HCT116 (cell line): ENCODE measurements at regions not wholly inside any gene's neighbourhood (a gene's known extent, or its start where the extent isn't known, plus 50 kb on each side); places are given as distances from the start of the nearest gene placed in this dataset.

ENCODE experiments used
- CEBPB ChIP-seq: IDR thresholded peaks from 2 replicates; pipeline ENCODE4 v1.6.1; 2012; ENCODE audit warnings: low read depth
- EZH2 ChIP-seq: fragments of 200-600 bp; sonication (generic); IDR thresholded peaks from 2 replicates; pipeline ENCODE4 v1.6.1; 2017; ENCODE audit warnings: antibody characterized with exemption, mixed run types
- FOSL1 ChIP-seq: IDR thresholded peaks from 2 replicates; pipeline ENCODE4 v1.6.1; 2012; ENCODE audit warnings: low read depth
- JUND ChIP-seq: IDR thresholded peaks from 2 replicates; pipeline ENCODE4 v1.6.1; 2012
- POLR2A ChIP-seq: IDR thresholded peaks from 2 replicates; pipeline ENCODE4 v1.7.0; 2011; ENCODE audit warnings: borderline replicate concordance; ENCODE audit not compliant: insufficient read depth, insufficient read length; ENCODE audit errors: extremely low read depth
- POLR2AphosphoS5 ChIP-seq: IDR thresholded peaks from 2 replicates; pipeline ENCODE4 v1.6.1; 2011; ENCODE audit warnings: mild to moderate bottlenecking, low read depth, low read length, moderate library complexity
- RAD21 ChIP-seq: IDR thresholded peaks from 2 replicates; pipeline ENCODE4 v1.6.1; 2012; ENCODE audit warnings: low read depth, mild to moderate bottlenecking
- YY1 ChIP-seq: IDR thresholded peaks from 2 replicates; pipeline ENCODE4 v1.6.1; 2011; ENCODE audit warnings: low read length, low read depth, moderate library complexity, mild to moderate bottlenecking; ENCODE audit not compliant: insufficient replicate concordance; ENCODE audit errors: extremely low read depth
- TF ChIP-seq, protein P1 (sequence below), 3 experiments: fragments of 200-600 bp in 1 of 3; sonication (generic) in 1 of 3; IDR thresholded peaks in 2 of 3; conservative IDR thresholded peaks in 1 of 3; 2 replicates each; pipeline ENCODE4 v1.5.1; 2012 to 2017; ENCODE audit warnings: low read depth in 2 of 3, low read length in 2 of 3, antibody characterized with exemption in 1 of 3, borderline replicate concordance in 1 of 3, control low read depth in 1 of 3, mild to moderate bottlenecking in 1 of 3, mixed read lengths in 1 of 3, mixed run types in 1 of 3, moderate library complexity in 1 of 3; ENCODE audit not compliant: insufficient read depth in 1 of 3
- TF ChIP-seq, protein P2 (sequence below): IDR thresholded peaks from 2 replicates; pipeline ENCODE4 v1.6.1; 2012; ENCODE audit warnings: low read depth

DNA sequence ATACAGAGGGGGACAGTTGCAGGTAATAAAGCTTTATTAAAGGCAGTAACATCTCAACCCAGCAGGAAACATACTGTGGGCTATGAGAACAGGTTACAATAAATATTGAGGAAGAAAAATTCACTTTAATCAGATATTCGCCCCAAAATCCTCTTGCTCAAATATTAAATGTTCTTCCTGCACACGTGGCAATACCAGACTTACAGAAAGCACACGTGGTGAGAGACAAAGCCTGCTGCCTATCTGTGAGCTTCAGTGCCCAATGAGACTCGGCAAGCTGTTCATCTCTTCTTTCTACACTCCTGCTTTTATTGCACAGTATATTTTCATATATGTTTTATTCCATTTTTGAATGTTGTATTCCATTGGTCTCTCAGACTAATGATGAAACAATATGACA is 113.2 kb downstream of the OR13A1 start:
- TF ChIP-seq, protein P1, sequence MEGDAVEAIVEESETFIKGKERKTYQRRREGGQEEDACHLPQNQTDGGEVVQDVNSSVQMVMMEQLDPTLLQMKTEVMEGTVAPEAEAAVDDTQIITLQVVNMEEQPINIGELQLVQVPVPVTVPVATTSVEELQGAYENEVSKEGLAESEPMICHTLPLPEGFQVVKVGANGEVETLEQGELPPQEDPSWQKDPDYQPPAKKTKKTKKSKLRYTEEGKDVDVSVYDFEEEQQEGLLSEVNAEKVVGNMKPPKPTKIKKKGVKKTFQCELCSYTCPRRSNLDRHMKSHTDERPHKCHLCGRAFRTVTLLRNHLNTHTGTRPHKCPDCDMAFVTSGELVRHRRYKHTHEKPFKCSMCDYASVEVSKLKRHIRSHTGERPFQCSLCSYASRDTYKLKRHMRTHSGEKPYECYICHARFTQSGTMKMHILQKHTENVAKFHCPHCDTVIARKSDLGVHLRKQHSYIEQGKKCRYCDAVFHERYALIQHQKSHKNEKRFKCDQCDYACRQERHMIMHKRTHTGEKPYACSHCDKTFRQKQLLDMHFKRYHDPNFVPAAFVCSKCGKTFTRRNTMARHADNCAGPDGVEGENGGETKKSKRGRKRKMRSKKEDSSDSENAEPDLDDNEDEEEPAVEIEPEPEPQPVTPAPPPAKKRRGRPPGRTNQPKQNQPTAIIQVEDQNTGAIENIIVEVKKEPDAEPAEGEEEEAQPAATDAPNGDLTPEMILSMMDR (IDR thresholded peaks at IDR 0.05 in 2 of 3, conservative IDR thresholded peaks at IDR 0.05 in 1 of 3; ENCODE audit: borderline replicate concordance in 1 of 3, insufficient read depth in 1 of 3, low read depth in 2 of 3, low read length in 2 of 3), result no peak
- TF ChIP-seq POLR2A, result no peak
- TF ChIP-seq JUND, result no peak
- TF ChIP-seq YY1, result no peak
- TF ChIP-seq CEBPB, result no peak
- no peak for TF ChIP-seq EZH2
- TF ChIP-seq RAD21, result no peak
- TF ChIP-seq, protein P2, sequence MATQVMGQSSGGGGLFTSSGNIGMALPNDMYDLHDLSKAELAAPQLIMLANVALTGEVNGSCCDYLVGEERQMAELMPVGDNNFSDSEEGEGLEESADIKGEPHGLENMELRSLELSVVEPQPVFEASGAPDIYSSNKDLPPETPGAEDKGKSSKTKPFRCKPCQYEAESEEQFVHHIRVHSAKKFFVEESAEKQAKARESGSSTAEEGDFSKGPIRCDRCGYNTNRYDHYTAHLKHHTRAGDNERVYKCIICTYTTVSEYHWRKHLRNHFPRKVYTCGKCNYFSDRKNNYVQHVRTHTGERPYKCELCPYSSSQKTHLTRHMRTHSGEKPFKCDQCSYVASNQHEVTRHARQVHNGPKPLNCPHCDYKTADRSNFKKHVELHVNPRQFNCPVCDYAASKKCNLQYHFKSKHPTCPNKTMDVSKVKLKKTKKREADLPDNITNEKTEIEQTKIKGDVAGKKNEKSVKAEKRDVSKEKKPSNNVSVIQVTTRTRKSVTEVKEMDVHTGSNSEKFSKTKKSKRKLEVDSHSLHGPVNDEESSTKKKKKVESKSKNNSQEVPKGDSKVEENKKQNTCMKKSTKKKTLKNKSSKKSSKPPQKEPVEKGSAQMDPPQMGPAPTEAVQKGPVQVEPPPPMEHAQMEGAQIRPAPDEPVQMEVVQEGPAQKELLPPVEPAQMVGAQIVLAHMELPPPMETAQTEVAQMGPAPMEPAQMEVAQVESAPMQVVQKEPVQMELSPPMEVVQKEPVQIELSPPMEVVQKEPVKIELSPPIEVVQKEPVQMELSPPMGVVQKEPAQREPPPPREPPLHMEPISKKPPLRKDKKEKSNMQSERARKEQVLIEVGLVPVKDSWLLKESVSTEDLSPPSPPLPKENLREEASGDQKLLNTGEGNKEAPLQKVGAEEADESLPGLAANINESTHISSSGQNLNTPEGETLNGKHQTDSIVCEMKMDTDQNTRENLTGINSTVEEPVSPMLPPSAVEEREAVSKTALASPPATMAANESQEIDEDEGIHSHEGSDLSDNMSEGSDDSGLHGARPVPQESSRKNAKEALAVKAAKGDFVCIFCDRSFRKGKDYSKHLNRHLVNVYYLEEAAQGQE, result no peak
- TF ChIP-seq POLR2AphosphoS5, result no peak
- no peak for TF ChIP-seq FOSL1
